ENCODE measurements at regions not wholly inside any gene's neighbourhood (a gene's known extent, or its start where the extent isn't known, plus 50 kb on each side); places are given as distances from the start of the nearest gene placed in this dataset.

DNA sequence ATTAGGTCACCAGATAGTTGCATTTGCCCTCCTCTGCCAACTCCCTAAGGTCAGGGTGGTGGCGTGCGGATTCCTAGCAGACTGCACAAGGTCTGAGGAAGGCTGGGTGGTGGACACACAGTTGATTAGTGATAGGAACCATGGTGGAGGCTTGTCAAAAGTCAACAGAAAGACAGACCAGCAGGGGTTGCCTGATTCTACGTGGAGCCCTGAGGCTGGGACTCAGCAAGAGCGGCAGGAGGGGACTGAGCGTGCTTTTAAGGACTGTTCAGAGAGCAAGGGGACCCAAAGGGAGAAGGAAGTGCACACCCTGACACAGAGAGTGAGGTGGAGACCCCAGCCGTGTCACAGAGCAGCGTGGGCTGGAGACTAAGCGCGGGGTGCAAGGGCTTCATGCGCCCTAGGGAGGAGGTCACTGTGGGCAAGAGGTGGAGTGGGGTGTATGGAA lies 513.2 kb downstream of the RNF144A start:
- WGBS, 2 donors (ENCODE audit: low coverage in 1 of 2) = 80 to 88% methylated on average over 6 to 10 of the region's 10 CpGs

DNA sequence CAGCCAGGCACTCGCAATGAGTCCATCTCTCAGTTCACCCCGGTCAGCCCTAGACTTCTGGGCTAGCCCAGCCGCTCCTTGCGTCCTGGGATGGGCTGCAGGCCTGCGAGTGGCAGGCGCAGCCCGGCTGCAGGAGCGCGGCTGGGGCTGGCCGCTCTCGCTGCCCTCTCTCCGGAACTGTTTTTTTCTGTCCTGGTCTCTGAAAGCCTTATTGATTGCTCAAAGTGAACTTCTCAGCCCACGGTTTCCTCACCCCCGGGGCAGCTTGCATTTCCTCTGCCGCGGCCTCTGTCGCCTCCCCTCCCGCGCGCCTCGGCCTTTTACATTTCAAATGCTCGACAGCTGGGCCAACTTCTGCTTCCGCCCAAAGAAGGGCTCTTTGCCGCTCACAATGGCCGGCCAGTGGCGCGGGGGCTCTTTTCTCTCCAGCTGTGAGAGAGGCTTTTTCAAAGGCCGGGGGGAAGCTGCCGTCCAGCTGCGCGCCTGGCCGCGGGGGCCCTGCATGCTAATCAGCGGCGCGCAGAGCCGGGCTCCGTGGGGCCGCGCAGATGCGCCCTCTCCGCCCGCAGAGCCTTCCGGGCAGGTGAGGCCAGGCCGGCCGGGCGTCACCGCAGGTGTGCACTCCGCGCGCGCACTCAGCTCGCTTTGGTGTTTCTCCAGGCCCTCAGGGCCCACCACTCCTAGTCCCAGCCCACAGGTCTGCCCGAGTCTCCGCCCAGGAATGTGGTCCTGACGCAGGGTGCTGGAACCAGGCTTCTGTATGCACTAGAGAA lies 513.8 kb downstream of the RNF144A start:
- DNase-seq = peak; percentile 44
- peaks cover 0 to 12% (median 0%) of the 10 kb centered on the region in 4 donors for H3K4me1 ChIP-seq
- in situ Hi-C loops (cut with MboI; ENCODE audit: low pct_ligation_motif_present in 1 of 4, low pct_unique_long_range_greater_than_20kb in 1 of 4, low sequenced_read_pairs in 3 of 4) (no loop called here), intact Hi-C loops (cut with DNase I; ENCODE audit: low total_unique reads) (no loop called here)
- TF ChIP-seq POLR2AphosphoS5 (IDR thresholded peaks at IDR 0.05) (no peak), POLR2A (IDR thresholded peaks at IDR 0.05) (no peak), EP300 (IDR thresholded peaks at IDR 0.05; ENCODE audit: low read depth) (no peak)
- TF ChIP-seq, protein P1, sequence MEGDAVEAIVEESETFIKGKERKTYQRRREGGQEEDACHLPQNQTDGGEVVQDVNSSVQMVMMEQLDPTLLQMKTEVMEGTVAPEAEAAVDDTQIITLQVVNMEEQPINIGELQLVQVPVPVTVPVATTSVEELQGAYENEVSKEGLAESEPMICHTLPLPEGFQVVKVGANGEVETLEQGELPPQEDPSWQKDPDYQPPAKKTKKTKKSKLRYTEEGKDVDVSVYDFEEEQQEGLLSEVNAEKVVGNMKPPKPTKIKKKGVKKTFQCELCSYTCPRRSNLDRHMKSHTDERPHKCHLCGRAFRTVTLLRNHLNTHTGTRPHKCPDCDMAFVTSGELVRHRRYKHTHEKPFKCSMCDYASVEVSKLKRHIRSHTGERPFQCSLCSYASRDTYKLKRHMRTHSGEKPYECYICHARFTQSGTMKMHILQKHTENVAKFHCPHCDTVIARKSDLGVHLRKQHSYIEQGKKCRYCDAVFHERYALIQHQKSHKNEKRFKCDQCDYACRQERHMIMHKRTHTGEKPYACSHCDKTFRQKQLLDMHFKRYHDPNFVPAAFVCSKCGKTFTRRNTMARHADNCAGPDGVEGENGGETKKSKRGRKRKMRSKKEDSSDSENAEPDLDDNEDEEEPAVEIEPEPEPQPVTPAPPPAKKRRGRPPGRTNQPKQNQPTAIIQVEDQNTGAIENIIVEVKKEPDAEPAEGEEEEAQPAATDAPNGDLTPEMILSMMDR (IDR thresholded peaks at IDR 0.05) = no peak
- H3K4me3 ChIP-seq = peak overlapping the region in 3 of 4 donors; percentile 15 to 40 (median 17)
- WGBS, 2 donors (ENCODE audit: low coverage in 1 of 2) = 0 to 12% methylated on average over 10 to 53 of the region's 56 CpGs
- H3K36me3 ChIP-seq = no peaks in the 10 kb centered on the region
- no peaks in the 10 kb centered on the region for H3K9me3 ChIP-seq
- peaks cover 24% of the 10 kb centered on the region for H3K27me3 ChIP-seq
- peak overlapping the region in 3 of 4 donors; percentile 37 to 41 (median 38) for H3K27ac ChIP-seq

More for the DNA sequence above, 513.2 kb downstream of the RNF144A start:
- Histone ChIP-seq H3K9me3 (no peaks in the 10 kb centered on the region), H3K27ac (peak overlapping the region in 3 of 4 donors; percentile 37 to 41 (median 38)), H3K4me1 (peaks cover 0 to 12% (median 0%) of the 10 kb centered on the region in 4 donors), H3K27me3 (peaks cover 24% of the 10 kb centered on the region), H3K4me3 (peak overlapping the region in 1 of 4 donors; percentile 40), H3K36me3 (no peaks in the 10 kb centered on the region)
- in situ Hi-C loops (cut with MboI; ENCODE audit: low pct_ligation_motif_present in 1 of 4, low pct_unique_long_range_greater_than_20kb in 1 of 4, low sequenced_read_pairs in 3 of 4) (no loop called here), intact Hi-C loops (cut with DNase I; ENCODE audit: low total_unique reads) (no loop called here)
- DNase-seq = no peak
- no peak for TF ChIP-seq POLR2A (IDR thresholded peaks at IDR 0.05)
- TF ChIP-seq, protein P1 (IDR thresholded peaks at IDR 0.05) = no peak
- TF ChIP-seq EP300 (IDR thresholded peaks at IDR 0.05; ENCODE audit: low read depth) = no peak
- TF ChIP-seq POLR2AphosphoS5 (IDR thresholded peaks at IDR 0.05) = no peak

DNA sequence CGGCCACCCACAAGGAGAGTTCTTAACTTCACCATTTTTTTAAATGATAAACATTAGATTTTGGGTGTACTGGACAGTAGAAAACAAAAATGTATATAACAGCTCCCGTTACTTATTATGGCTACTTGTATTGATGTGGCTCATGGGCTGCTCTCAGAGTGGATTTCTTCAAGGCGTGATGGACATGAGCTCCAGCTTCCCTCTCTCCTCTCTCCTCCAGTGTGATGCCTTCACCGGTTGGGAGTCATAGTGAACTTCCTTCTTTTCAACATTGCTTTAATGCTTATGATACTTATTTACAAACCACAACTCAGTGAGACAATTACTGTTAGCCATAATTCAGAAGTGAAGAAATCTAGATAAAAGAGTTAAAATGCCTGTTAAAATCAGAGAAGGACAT lies 515.2 kb downstream of the RNF144A start:
- H3K36me3 ChIP-seq = no peaks in the 10 kb centered on the region
- H3K4me1 ChIP-seq = peaks cover 0 to 19% (median 0%) of the 10 kb centered on the region in 4 donors
- WGBS, 2 donors (ENCODE audit: low coverage in 1 of 2) = 91 to 92% methylated on average over 4 of the region's 4 CpGs
- DNase-seq = no peak
- H3K4me3 ChIP-seq = no peak overlapping the region
- TF ChIP-seq, protein P1 (IDR thresholded peaks at IDR 0.05) = no peak
- TF ChIP-seq EP300 (IDR thresholded peaks at IDR 0.05; ENCODE audit: low read depth) (no peak), POLR2AphosphoS5 (IDR thresholded peaks at IDR 0.05) (no peak), POLR2A (IDR thresholded peaks at IDR 0.05) (no peak)
- peaks cover 24% of the 10 kb centered on the region for H3K27me3 ChIP-seq
- intact Hi-C loops (cut with DNase I; ENCODE audit: low total_unique reads) = no loop called here
- H3K9me3 ChIP-seq = no peaks in the 10 kb centered on the region
- in situ Hi-C loops (cut with MboI; ENCODE audit: low pct_ligation_motif_present in 1 of 4, low pct_unique_long_range_greater_than_20kb in 1 of 4, low sequenced_read_pairs in 3 of 4) = no loop called here
- H3K27ac ChIP-seq = no peak overlapping the region

DNA sequence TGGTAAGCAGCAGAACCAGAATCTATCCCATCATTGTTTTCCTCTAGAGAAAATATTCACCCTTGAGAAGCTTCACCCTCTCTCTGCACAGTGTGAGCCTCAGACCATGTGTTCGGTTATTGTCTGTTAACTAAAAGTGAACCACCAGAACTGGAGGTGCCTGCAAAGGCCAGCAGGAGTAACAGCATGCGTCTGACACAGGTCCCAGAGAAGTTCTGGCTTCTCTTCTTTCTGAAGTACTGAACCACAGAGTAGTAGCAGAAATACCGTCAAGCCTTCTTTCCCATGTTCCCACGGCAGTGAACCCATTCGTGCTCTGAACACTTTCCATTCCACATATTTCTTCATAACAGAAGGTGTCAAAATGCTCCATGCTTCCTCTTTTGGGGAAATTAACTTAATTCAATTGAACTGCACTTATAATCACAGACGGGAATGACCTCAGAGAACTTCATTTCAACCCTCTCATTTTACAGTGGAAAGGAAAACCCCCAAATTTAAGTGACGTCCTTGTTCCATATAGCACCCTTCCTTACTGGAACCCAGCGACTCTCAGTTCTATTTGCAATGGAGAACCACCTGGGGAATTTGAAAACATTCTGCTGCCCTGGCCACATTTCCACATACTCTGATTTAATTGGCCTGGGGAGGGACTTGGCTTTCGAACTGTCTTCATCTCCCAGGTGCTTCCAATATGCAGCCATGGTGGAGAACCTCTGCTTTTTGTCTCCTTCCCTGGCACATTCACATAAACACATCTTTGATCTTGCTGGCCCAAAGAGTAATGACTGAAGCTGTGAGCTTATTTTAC lies 519.1 kb downstream of the RNF144A start:
- H3K36me3 ChIP-seq = no peaks in the 10 kb centered on the region
- in situ Hi-C loops (cut with MboI; ENCODE audit: low pct_ligation_motif_present in 1 of 4, low pct_unique_long_range_greater_than_20kb in 1 of 4, low sequenced_read_pairs in 3 of 4) = no loop called here
- H3K4me1 ChIP-seq = peaks cover 0 to 9% (median 0%) of the 10 kb centered on the region in 4 donors
- peak overlapping the region; percentile 26 to 75 (median 42) for H3K27ac ChIP-seq
- no peak for TF ChIP-seq EP300 (IDR thresholded peaks at IDR 0.05; ENCODE audit: low read depth)
- TF ChIP-seq POLR2AphosphoS5 (IDR thresholded peaks at IDR 0.05) = peak; percentile 56 to 78 (median 77)
- intact Hi-C loops (cut with DNase I; ENCODE audit: low total_unique reads) = no loop called here
- H3K9me3 ChIP-seq = no peaks in the 10 kb centered on the region
- peaks cover 5% of the 10 kb centered on the region for H3K27me3 ChIP-seq
- no peak for DNase-seq
- WGBS, 2 donors (ENCODE audit: low coverage in 1 of 2) = 62 to 66% methylated on average over 8 to 9 of the region's 9 CpGs
- no peak overlapping the region for H3K4me3 ChIP-seq
